ENCODE measurements at regions not wholly inside any gene's neighbourhood (a gene's known extent, or its start where the extent isn't known, plus 50 kb on each side); places are given as distances from the start of the nearest gene placed in this dataset.

DNA sequence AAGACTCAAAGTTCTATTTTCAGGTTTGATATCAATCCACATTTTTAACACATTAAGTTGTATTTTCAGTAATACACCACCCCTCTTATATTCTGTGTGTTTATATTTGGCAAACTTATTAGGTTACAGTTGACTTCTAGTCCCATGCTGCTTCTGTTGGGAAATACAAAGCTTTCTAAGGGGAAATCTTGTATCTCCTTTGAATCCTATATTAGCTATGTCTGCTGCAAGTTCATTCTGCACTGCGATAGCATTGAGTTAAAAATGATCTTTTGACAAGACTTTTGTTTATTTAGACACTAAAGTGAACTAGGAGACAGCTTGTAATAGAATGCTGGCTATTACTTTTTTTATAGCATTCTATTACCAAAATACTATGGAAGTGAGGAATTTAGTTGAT, 625.1 kb upstream of the ANKRD30A start:
- H2AFZ ChIP-seq, result no peak overlapping the region
- 0 out of 2 replicates have a peak, but pooled peaks cover 4% of the 10 kb centered on the region for H3K27me3 ChIP-seq (ENCODE audit: insufficient read depth, low read depth)
- TF ChIP-seq EZH2 (IDR thresholded peaks at IDR 0.05; ENCODE audit: low read depth), result no peak
- TF ChIP-seq, protein P1, sequence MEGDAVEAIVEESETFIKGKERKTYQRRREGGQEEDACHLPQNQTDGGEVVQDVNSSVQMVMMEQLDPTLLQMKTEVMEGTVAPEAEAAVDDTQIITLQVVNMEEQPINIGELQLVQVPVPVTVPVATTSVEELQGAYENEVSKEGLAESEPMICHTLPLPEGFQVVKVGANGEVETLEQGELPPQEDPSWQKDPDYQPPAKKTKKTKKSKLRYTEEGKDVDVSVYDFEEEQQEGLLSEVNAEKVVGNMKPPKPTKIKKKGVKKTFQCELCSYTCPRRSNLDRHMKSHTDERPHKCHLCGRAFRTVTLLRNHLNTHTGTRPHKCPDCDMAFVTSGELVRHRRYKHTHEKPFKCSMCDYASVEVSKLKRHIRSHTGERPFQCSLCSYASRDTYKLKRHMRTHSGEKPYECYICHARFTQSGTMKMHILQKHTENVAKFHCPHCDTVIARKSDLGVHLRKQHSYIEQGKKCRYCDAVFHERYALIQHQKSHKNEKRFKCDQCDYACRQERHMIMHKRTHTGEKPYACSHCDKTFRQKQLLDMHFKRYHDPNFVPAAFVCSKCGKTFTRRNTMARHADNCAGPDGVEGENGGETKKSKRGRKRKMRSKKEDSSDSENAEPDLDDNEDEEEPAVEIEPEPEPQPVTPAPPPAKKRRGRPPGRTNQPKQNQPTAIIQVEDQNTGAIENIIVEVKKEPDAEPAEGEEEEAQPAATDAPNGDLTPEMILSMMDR (conservative IDR thresholded peaks at IDR 0.05), result no peak
- no peaks in the 10 kb centered on the region for H3K4me1 ChIP-seq (replicated peaks; ENCODE audit: insufficient read depth)
- H3K9me2 ChIP-seq (ENCODE audit: insufficient read depth), result no peaks in the 10 kb centered on the region; the same call in 1 of the 2 replicates
- H3K27ac ChIP-seq, result no peak overlapping the region
- H3K79me2 ChIP-seq (ENCODE audit: low read depth), result no peaks in the 10 kb centered on the region
- ChIA-PET POLR2A (ENCODE audit: unreplicated experiment) (no interaction called here), CTCF (no interaction called here)
- H3K9me3 ChIP-seq (ENCODE audit: insufficient read depth, low read depth), result no peaks in the 10 kb centered on the region
- no peak overlapping the region for H3K4me2 ChIP-seq
- H3F3A ChIP-seq (ENCODE audit: insufficient read depth, low read depth), result no peaks in the 10 kb centered on the region
- H3K4me3 ChIP-seq, result no peak overlapping the region
- no peaks in the 10 kb centered on the region for H4K20me1 ChIP-seq (ENCODE audit: insufficient read depth)
- intact Hi-C loops (cut with micrococcal nuclease; ENCODE audit: unreplicated experiment), result no loop called here
- BruUV-seq (replicated peaks), result no TSS peak
- H3K36me3 ChIP-seq (ENCODE audit: low read depth), result no peaks in the 10 kb centered on the region
- DNase-seq, result no peak

GRCh38 chr10:36499693-36500092, 625.7 kb upstream of the ANKRD30A start:
- ChIA-PET POLR2A (ENCODE audit: unreplicated experiment) (no interaction called here), CTCF (no interaction called here)
- no peak for TF ChIP-seq EZH2 (IDR thresholded peaks at IDR 0.05; ENCODE audit: low read depth)
- TF ChIP-seq, protein P1 (conservative IDR thresholded peaks at IDR 0.05), result no peak
- no peak overlapping the region for H3K4me2 ChIP-seq
- H2AFZ ChIP-seq, result no peak overlapping the region
- no peak overlapping the region for H3K4me3 ChIP-seq
- intact Hi-C loops (cut with micrococcal nuclease; ENCODE audit: unreplicated experiment), result no loop called here
- no peaks in the 10 kb centered on the region for H3F3A ChIP-seq (ENCODE audit: insufficient read depth, low read depth)
- no peak for DNase-seq
- H3K9me3 ChIP-seq (ENCODE audit: insufficient read depth, low read depth), result no peaks in the 10 kb centered on the region
- no peaks in the 10 kb centered on the region for H3K4me1 ChIP-seq (replicated peaks; ENCODE audit: insufficient read depth)
- no TSS peak for BruUV-seq (replicated peaks)
- no peaks in the 10 kb centered on the region; the same call in 1 of the 2 replicates for H3K9me2 ChIP-seq (ENCODE audit: insufficient read depth)
- H4K20me1 ChIP-seq (ENCODE audit: insufficient read depth), result no peaks in the 10 kb centered on the region
- 0 out of 2 replicates have a peak, but pooled peaks cover 4% of the 10 kb centered on the region for H3K27me3 ChIP-seq (ENCODE audit: insufficient read depth, low read depth)
- no peaks in the 10 kb centered on the region for H3K79me2 ChIP-seq (ENCODE audit: low read depth)
- H3K36me3 ChIP-seq (ENCODE audit: low read depth), result no peaks in the 10 kb centered on the region
- H3K27ac ChIP-seq, result no peak overlapping the region

DNA sequence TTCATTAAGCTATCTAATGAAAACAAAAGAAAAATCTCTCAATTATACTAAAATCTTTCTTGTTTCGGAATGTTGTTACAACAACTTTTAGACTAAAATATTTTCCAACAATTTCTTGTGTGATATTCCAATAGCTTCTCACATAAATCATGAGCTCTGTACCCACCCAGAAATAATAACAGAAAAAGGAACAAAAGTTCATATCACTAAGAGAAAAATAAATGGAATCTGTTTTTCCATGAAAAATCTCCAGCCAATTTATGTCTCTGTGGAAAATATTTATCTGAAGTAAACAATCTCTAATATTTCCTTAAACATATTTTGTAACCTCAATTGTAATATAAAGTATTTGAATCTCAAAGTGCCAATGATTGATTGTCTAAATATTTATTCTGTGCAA, 628.6 kb upstream of the ANKRD30A start:
- no peak overlapping the region for H3K4me2 ChIP-seq
- no peak for DNase-seq
- no peaks in the 10 kb centered on the region for H3F3A ChIP-seq (ENCODE audit: insufficient read depth, low read depth)
- ChIA-PET CTCF (no interaction called here), POLR2A (ENCODE audit: unreplicated experiment) (interaction anchor here (0.6 kb wide), 1 partner anchor 1343 kb away, joined by 3 read pairs; no protein-coding TSS in a partner anchor)
- H3K9me3 ChIP-seq (ENCODE audit: insufficient read depth, low read depth), result no peaks in the 10 kb centered on the region
- no peak overlapping the region for H2AFZ ChIP-seq
- H4K20me1 ChIP-seq (ENCODE audit: insufficient read depth), result no peaks in the 10 kb centered on the region
- H3K27ac ChIP-seq, result no peak overlapping the region
- no peaks in the 10 kb centered on the region for H3K4me1 ChIP-seq (replicated peaks; ENCODE audit: insufficient read depth)
- H3K9me2 ChIP-seq (ENCODE audit: insufficient read depth), result no peaks in the 10 kb centered on the region; the same call in 1 of the 2 replicates
- no peaks in the 10 kb centered on the region for H3K79me2 ChIP-seq (ENCODE audit: low read depth)
- H3K4me3 ChIP-seq, result no peak overlapping the region
- intact Hi-C loops (cut with micrococcal nuclease; ENCODE audit: unreplicated experiment), result no loop called here
- no peaks in the 10 kb centered on the region for H3K36me3 ChIP-seq (ENCODE audit: low read depth)
- TF ChIP-seq, protein P1 (conservative IDR thresholded peaks at IDR 0.05), result no peak
- no peak for TF ChIP-seq EZH2 (IDR thresholded peaks at IDR 0.05; ENCODE audit: low read depth)
- H3K27me3 ChIP-seq (ENCODE audit: insufficient read depth, low read depth), result 0 out of 2 replicates have a peak, but pooled peaks cover 4% of the 10 kb centered on the region
- no TSS peak for BruUV-seq (replicated peaks)
